ENCODE measurements at regions not wholly inside any gene's neighbourhood (a gene's known extent, or its start where the extent isn't known, plus 50 kb on each side); places are given as distances from the start of the nearest gene placed in this dataset.

DNA sequence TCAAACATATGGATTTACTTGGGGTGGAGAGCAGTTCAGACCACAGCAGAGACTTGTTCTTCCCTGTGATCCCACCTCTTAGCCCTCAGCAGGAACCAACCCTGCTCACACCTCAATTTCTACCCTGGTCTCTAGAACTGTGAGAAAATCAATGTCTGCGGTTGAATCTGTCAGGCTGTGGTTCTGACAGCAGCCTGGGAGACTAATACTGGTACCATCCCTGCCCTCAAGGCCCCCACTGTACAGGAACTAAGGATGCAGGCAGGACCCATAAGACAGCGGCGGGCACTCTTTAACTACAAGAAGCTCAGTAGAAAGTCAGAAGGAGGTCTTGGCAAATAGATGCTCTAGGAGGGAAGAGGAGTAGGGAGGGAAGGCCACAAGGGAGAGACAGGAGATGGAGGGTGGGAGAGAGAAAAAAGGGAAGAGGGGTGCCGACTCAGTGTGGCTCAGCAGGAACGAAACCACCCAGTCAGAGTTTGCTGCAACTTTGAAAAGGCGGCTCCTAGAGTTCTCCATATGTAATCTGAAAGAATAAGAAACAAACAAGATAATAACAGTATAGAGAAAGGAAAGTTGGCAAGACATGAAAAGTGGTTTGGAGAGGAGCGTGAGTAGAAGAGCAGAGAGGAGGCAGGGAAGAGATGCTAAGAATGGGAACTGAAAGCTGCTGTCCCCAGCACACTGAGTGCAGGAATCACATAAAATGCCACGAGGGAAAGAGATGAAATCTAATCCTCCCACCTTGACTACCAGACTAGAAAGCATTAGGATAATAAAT lies 323.9 kb upstream of the ID2 start:
- no peak for DNase-seq (ENCODE audit: low read depth)
- TF ChIP-seq, protein P1, sequence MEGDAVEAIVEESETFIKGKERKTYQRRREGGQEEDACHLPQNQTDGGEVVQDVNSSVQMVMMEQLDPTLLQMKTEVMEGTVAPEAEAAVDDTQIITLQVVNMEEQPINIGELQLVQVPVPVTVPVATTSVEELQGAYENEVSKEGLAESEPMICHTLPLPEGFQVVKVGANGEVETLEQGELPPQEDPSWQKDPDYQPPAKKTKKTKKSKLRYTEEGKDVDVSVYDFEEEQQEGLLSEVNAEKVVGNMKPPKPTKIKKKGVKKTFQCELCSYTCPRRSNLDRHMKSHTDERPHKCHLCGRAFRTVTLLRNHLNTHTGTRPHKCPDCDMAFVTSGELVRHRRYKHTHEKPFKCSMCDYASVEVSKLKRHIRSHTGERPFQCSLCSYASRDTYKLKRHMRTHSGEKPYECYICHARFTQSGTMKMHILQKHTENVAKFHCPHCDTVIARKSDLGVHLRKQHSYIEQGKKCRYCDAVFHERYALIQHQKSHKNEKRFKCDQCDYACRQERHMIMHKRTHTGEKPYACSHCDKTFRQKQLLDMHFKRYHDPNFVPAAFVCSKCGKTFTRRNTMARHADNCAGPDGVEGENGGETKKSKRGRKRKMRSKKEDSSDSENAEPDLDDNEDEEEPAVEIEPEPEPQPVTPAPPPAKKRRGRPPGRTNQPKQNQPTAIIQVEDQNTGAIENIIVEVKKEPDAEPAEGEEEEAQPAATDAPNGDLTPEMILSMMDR (IDR thresholded peaks at IDR 0.05; ENCODE audit: low read length, missing control alignments), result no peak
- no peak overlapping the region for H3K4me3 ChIP-seq (replicated peaks; ENCODE audit: low read depth, low read length)

DNA sequence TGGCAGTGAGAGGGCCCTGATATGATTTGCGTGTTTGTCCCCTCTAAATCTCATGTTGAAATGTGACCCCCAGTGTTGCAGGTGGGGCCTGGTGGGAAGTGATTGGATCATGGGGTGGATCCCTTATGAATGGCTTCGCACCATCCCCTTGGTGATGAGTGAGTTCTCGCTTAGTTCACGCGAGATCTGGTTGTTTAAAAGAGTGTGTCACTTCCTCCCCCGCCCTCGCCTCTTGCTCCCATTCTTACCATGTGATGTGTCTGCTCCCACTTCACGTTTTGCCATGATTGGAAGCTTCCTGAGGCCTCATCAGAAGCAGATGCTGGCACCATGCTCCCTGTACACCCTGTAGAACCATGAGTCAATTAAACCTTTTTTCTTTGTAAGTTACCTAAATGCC lies 319.9 kb upstream of the ID2 start:
- H3K4me3 ChIP-seq (replicated peaks; ENCODE audit: low read depth, low read length), result no peak overlapping the region
- TF ChIP-seq, protein P1 (IDR thresholded peaks at IDR 0.05; ENCODE audit: low read length, missing control alignments), result no peak
- DNase-seq (ENCODE audit: low read depth), result no peak

DNA sequence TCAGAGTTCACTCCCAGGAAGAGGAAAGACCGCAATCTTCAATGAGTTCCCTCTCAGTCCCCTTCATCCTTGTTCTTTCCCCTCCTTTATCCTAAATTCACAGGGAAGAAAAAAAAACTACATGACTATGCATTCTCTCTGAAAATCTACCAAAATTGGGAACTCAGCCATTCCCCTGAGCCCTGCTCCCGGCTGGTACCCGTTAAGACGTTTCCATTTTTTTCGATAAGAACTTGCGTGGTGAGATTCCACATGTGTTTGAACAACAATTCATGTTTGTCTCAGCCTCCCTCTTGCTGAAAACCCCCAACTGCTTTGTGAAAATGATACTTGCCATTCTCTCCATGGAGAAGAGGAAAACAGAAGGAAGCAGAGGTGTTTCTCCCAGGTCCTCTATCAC lies 318.7 kb upstream of the ID2 start:
- TF ChIP-seq, protein P1 (IDR thresholded peaks at IDR 0.05; ENCODE audit: low read length, missing control alignments), result no peak
- no peak overlapping the region for H3K4me3 ChIP-seq (replicated peaks; ENCODE audit: low read depth, low read length)
- DNase-seq (ENCODE audit: low read depth), result no peak

DNA sequence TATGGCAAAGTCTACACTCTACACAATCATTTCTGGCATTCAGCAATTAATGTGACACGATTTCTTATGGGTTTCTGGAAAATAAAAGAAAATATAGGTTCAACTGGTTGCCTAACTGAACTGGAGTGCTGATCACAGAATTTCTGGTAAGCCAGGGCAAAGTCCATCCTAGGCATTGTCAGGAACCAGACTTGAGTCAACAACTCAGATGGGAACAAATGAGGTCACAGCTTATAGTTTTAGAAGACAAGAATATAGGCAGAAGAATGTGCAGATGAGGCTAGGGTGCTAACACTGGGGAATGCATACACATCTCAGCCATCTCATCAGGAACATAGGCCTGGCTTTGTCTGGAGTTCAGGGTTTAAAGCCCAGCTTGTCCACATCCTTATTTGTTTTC lies 317.2 kb upstream of the ID2 start:
- TF ChIP-seq, protein P1 (IDR thresholded peaks at IDR 0.05; ENCODE audit: low read length, missing control alignments), result no peak
- no peak overlapping the region for H3K4me3 ChIP-seq (replicated peaks; ENCODE audit: low read depth, low read length)
- no peak for DNase-seq (ENCODE audit: low read depth)

DNA sequence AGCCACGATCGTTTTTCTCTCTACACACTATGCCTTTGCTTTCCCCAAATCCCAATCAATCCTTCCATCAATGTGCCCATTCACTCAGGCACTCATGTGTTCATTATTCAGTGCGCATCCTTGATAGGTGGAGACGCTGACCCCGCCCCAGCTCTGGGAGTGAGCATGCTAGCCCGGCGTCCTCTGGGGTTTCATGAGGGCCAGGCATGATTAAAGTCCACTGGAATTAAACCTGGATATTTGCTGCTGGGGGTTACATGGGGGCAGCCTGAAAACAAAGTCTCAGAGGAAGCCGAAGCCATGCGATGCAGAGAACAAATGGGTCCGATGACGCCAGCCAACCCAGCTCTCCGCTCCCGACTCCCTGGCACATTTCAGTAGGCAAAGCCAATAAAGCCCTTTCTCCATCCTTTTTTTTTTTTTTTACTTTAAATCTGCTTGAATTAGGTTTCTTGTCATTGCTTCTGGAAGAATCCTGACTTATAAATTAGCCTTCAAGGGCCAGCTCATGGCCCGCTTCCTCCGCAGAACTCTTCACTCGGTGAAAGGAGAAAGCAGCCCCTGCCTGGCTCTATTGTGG lies 316.4 kb upstream of the ID2 start:
- no peak for DNase-seq (ENCODE audit: low read depth)
- TF ChIP-seq, protein P1 (IDR thresholded peaks at IDR 0.05; ENCODE audit: low read length, missing control alignments), result no peak
- no peak overlapping the region for H3K4me3 ChIP-seq (replicated peaks; ENCODE audit: low read depth, low read length)

DNA sequence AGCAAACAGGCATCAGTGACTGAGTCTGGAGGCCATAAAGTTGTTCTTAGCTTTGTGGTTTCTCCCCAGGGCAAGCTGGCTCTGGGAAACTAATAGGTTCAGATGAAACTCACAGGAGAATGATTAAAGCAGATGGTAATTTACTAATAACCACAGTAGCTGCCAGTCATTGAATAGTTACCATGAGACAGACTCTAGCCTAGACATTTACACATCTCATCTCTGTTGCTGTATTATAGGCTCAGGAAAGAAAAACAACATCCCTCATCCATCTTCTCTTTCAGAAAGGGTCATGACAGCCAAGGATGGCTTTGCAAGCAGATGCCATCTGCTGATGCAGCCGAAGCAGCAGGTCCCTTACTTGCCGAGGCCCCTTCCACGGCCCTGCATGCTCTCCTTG lies 314.0 kb upstream of the ID2 start:
- TF ChIP-seq, protein P1 (IDR thresholded peaks at IDR 0.05; ENCODE audit: low read length, missing control alignments), result no peak
- DNase-seq (ENCODE audit: low read depth), result no peak
- no peak overlapping the region for H3K4me3 ChIP-seq (replicated peaks; ENCODE audit: low read depth, low read length)

DNA sequence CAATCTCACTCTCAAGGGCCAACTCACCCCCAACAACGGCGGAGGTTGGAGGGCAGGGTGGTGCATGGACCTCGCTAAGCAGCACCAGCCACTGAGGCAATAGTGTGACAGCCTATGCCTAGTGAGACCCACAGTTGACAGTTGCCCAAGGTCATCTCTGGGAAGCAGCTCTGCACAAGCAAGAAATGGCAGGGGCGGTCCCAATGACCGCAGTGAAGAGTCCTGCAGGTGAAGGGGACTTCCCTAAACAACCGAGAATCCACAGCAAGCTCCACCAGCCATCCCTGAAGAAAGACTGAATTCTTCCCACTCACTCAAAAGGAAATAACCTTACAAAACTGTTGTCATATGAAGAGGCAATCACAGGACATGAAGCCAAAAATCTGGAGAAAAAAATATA lies 313.4 kb upstream of the ID2 start:
- H3K4me3 ChIP-seq (replicated peaks; ENCODE audit: low read depth, low read length), result no peak overlapping the region
- TF ChIP-seq, protein P1 (IDR thresholded peaks at IDR 0.05; ENCODE audit: low read length, missing control alignments), result no peak
- DNase-seq (ENCODE audit: low read depth), result no peak

Data from fibroblast of pulmonary artery (primary cell).